ENCODE measurements at regions not wholly inside any gene's neighbourhood (a gene's known extent, or its start where the extent isn't known, plus 50 kb on each side); places are given as distances from the start of the nearest gene placed in this dataset.

- intact Hi-C loops (cut with DNase I): no loop called here
- WGBS, 2 donors: 46 to 58% methylated on average over 4 of the region's 4 CpGs
- DNase-seq (no peak), ATAC-seq (no peak), FAIRE-seq (no peak)
- Histone ChIP-seq H3K4me3 (no peak overlapping the region), H3K27ac (no peak overlapping the region), H3K27me3 (peaks cover 0 to 20% (median 0%) of the 10 kb centered on the region in 4 donors), H3K9me3 (no peaks in the 10 kb centered on the region), H3K4me1 (no peaks in the 10 kb centered on the region), H3K36me3 (no peaks in the 10 kb centered on the region)
- TF ChIP-seq CTCF (IDR thresholded peaks at IDR 0.05): no peak
Measured at GRCh38 chrX:25166145-25166544, 150.4 kb upstream of the ARX start.

- DNase-seq (no peak), FAIRE-seq (no peak), ATAC-seq (no peak)
- peaks cover 0 to 8% (median 2%) of the 10 kb centered on the region in 4 donors for H3K27me3 ChIP-seq
- H3K27ac ChIP-seq: no peak overlapping the region
- TF ChIP-seq CTCF (IDR thresholded peaks at IDR 0.05): no peak
- H3K9me3 ChIP-seq: no peaks in the 10 kb centered on the region
- H3K4me3 ChIP-seq: no peak overlapping the region
- no peaks in the 10 kb centered on the region for H3K4me1 ChIP-seq
- intact Hi-C loops (cut with DNase I): no loop called here
- no peaks in the 10 kb centered on the region for H3K36me3 ChIP-seq
- 44 to 57% methylated on average over 2 of the region's 2 CpGs for WGBS, 2 donors
Measured at GRCh38 chrX:25158635-25159034, 142.9 kb upstream of the ARX start.

GRCh38 chrX:25156832-25157231, 141.1 kb upstream of the ARX start:
- no peak for FAIRE-seq
- 56 to 70% methylated on average over 3 of the region's 3 CpGs for WGBS, 2 donors

GRCh38 chrX:25156323-25156722, 140.6 kb upstream of the ARX start:
- H3K9me3 ChIP-seq: no peaks in the 10 kb centered on the region
- H3K4me3 ChIP-seq: no peak overlapping the region
- no peak for TF ChIP-seq CTCF (IDR thresholded peaks at IDR 0.05)
- DNase-seq (no peak), ATAC-seq (no peak), FAIRE-seq (no peak)
- H3K27ac ChIP-seq: no peak overlapping the region
- intact Hi-C loops (cut with DNase I): no loop called here
- 36 to 50% methylated on average over 3 of the region's 3 CpGs for WGBS, 2 donors
- peaks cover 0 to 6% (median 4%) of the 10 kb centered on the region in 4 donors for H3K27me3 ChIP-seq
- H3K36me3 ChIP-seq: no peaks in the 10 kb centered on the region
- no peaks in the 10 kb centered on the region for H3K4me1 ChIP-seq

More at GRCh38 chrX:25156832-25157231, 141.1 kb upstream of the ARX start:
- ATAC-seq: no peak
- Histone ChIP-seq H3K27ac (no peak overlapping the region), H3K4me3 (no peak overlapping the region), H3K4me1 (no peaks in the 10 kb centered on the region), H3K9me3 (no peaks in the 10 kb centered on the region), H3K36me3 (no peaks in the 10 kb centered on the region), H3K27me3 (peaks cover 0 to 8% (median 5%) of the 10 kb centered on the region in 4 donors)
- DNase-seq: no peak
- intact Hi-C loops (cut with DNase I): no loop called here
- TF ChIP-seq CTCF (IDR thresholded peaks at IDR 0.05): no peak

GRCh38 chrX:25154168-25154567, 138.4 kb upstream of the ARX start:
- Histone ChIP-seq H3K27me3 (peaks cover 0 to 6% (median 3%) of the 10 kb centered on the region in 4 donors), H3K27ac (no peak overlapping the region), H3K4me1 (no peaks in the 10 kb centered on the region), H3K4me3 (no peak overlapping the region), H3K36me3 (no peaks in the 10 kb centered on the region), H3K9me3 (no peaks in the 10 kb centered on the region)
- ATAC-seq: no peak
- DNase-seq: no peak
- WGBS, 2 donors: 51 to 58% methylated on average over 3 of the region's 3 CpGs
- no peak for TF ChIP-seq CTCF (IDR thresholded peaks at IDR 0.05)
- FAIRE-seq: no peak
- intact Hi-C loops (cut with DNase I): no loop called here

All from pancreas (tissue), 10 donors.